Neural cell (in vitro differentiated cells): ENCODE measurements at regions not wholly inside any gene's neighbourhood (a gene's known extent, or its start where the extent isn't known, plus 50 kb on each side); places are given as distances from the start of the nearest gene placed in this dataset.

ENCODE experiments used
- H2AFZ ChIP-seq: fragments of 200-600, 300-800 bp; sonication (generic), shearing (Covaris generic); 2 replicates; pipeline ENCODE4 v1.6.0; 2014; ENCODE audit warnings: low read depth, mild to moderate bottlenecking, antibody characterized with exemption, low read length, moderate library complexity
- H3F3A ChIP-seq: fragments of 200-600 bp; shearing (Covaris generic); 2 replicates; pipeline ENCODE4 v1.6.1; 2016; ENCODE audit warnings: mild to moderate bottlenecking, moderate library complexity, mixed read lengths, antibody characterized with exemption, low read length; ENCODE audit not compliant: insufficient read depth, poor library complexity, severe bottlenecking
- H3K27ac ChIP-seq: fragments of 200-600, 300-800 bp; sonication (generic), shearing (Covaris generic); 2 replicates; pipeline ENCODE4 v1.5.1; 2014; ENCODE audit warnings: mild to moderate bottlenecking, low read length, moderate library complexity
- H3K27me3 ChIP-seq: fragments of 300-800, 200-600 bp; sonication (generic), shearing (Covaris generic); 2 replicates; pipeline ENCODE4 v1.6.0; 2014; ENCODE audit warnings: mild to moderate bottlenecking, low read depth, low read length, moderate library complexity; ENCODE audit not compliant: insufficient read depth
- H3K36me3 ChIP-seq: fragments of 300-800, 200-600 bp; sonication (generic), shearing (Covaris generic); 2 replicates; pipeline ENCODE4 v1.5.1; 2014; ENCODE audit warnings: mild to moderate bottlenecking, antibody characterized with exemption, low read length, moderate library complexity; ENCODE audit not compliant: insufficient read depth
- H3K4me2 ChIP-seq: fragments of 300-800, 200-600 bp; sonication (generic), shearing (Covaris generic); 2 replicates; pipeline ENCODE4 v1.6.0; 2014; ENCODE audit warnings: mild to moderate bottlenecking, low read length
- H3K4me3 ChIP-seq: fragments of 300-800, 200-600 bp; sonication (generic), shearing (Covaris generic); 2 replicates; pipeline ENCODE4 v1.5.1; 2014; ENCODE audit warnings: mild to moderate bottlenecking, low read length, moderate library complexity
- H3K79me2 ChIP-seq: fragments of 200-600 bp; shearing (Covaris generic); replicated peaks from 2 replicates; pipeline ENCODE4 v1.6.0; 2014; ENCODE audit warnings: mild to moderate bottlenecking, low read length, moderate library complexity; ENCODE audit not compliant: insufficient read depth
- H3K9ac ChIP-seq: fragments of 300-800, 200-600 bp; sonication (generic), shearing (Covaris generic); 2 replicates; pipeline ENCODE4 v1.6.1; 2016; ENCODE audit warnings: mild to moderate bottlenecking, low read length, mixed read lengths
- H3K9me2 ChIP-seq: fragments of 200-600 bp; shearing (Covaris generic); 2 replicates; pipeline ENCODE4 v1.6.1; 2016; ENCODE audit warnings: mild to moderate bottlenecking, low read length, mixed read lengths; ENCODE audit not compliant: insufficient read depth
- H3K9me3 ChIP-seq: fragments of 200-600, 300-800 bp; sonication (generic), shearing (Covaris generic); 2 replicates; pipeline ENCODE4 v1.6.1; 2016; ENCODE audit warnings: mild to moderate bottlenecking, mixed run types, low read length, moderate library complexity, mixed read lengths
- H4K20me1 ChIP-seq: fragments of 200-600 bp; shearing (Covaris generic); 2 replicates; pipeline ENCODE4 v1.6.1; 2016; ENCODE audit warnings: mild to moderate bottlenecking, mixed run types; ENCODE audit not compliant: insufficient read depth
- EP300 ChIP-seq: fragments of 450-650 bp; conservative IDR thresholded peaks from 2 replicates; pipeline ENCODE4 v1.6.1; 2014; ENCODE audit warnings: antibody characterized with exemption, mild to moderate bottlenecking, moderate library complexity; ENCODE audit not compliant: poor library complexity, severe bottlenecking
- EZH2 ChIP-seq: fragments of 200-600, 300-800 bp; shearing (Covaris generic), sonication (generic); IDR thresholded peaks from 2 replicates; pipeline ENCODE4 v1.6.1; 2014; ENCODE audit warnings: antibody characterized with exemption, low read length, borderline replicate concordance, mild to moderate bottlenecking; ENCODE audit not compliant: insufficient read depth, poor library complexity, severe bottlenecking
- MXI1 ChIP-seq: fragments of 450-650 bp; conservative IDR thresholded peaks from 2 replicates; pipeline ENCODE4 v1.6.1; 2014; ENCODE audit warnings: antibody characterized with exemption, mild to moderate bottlenecking; ENCODE audit not compliant: poor library complexity, severe bottlenecking
- POLR2AphosphoS5 ChIP-seq: IDR thresholded peaks from 2 replicates; pipeline ENCODE4 v1.6.1; 2012
- RAD21 ChIP-seq: fragments of 450-650 bp; conservative IDR thresholded peaks from 2 replicates; pipeline ENCODE4 v1.6.1; 2014; ENCODE audit warnings: antibody characterized with exemption, mild to moderate bottlenecking, moderate library complexity
- SMC3 ChIP-seq: fragments of 450-650 bp; conservative IDR thresholded peaks from 2 replicates; pipeline ENCODE4 v1.6.1; 2014; ENCODE audit warnings: antibody characterized with exemption, mild to moderate bottlenecking, moderate library complexity; ENCODE audit not compliant: poor library complexity
- TAF1 ChIP-seq: IDR thresholded peaks from 2 replicates; pipeline ENCODE4 v1.6.1; 2012; ENCODE audit warnings: low read depth
- TF ChIP-seq, protein P1 (sequence below): fragments of 450-650 bp; IDR thresholded peaks from 2 replicates; pipeline ENCODE4 v1.5.1; 2014; ENCODE audit warnings: antibody characterized with exemption, mild to moderate bottlenecking, moderate library complexity; ENCODE audit not compliant: poor library complexity, severe bottlenecking
- TF ChIP-seq, protein P2 (sequence below): IDR thresholded peaks from 2 replicates; pipeline ENCODE4 v1.6.1; 2012; ENCODE audit warnings: borderline replicate concordance

DNA sequence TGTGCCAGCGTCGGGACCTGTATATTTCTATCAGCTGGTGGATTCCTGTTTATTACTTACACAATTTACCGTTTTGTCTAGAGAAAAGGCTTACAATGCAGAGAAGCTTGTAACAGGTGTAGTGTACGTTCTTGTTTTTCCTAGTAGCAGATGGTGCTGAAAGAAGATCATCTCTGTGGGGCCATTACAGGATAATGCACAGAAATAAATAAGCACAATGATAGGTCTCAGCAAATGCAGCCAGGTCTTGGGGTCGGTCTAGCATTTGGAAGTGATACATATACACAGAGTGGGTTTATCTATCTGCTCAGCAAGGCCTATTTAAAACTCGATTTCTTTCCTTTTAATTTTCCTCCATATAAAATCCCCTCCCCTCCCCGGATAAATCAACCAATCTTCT lies 180.9 kb upstream of the LCORL start:
- no peak overlapping the region for H3K4me2 ChIP-seq
- no peaks in the 10 kb centered on the region for H3F3A ChIP-seq
- no peaks in the 10 kb centered on the region for H3K27me3 ChIP-seq
- TF ChIP-seq EZH2 = no peak
- no peak overlapping the region for H3K27ac ChIP-seq
- H3K9me2 ChIP-seq = no peaks in the 10 kb centered on the region
- H3K9ac ChIP-seq = no peak overlapping the region
- no peak overlapping the region for H3K4me3 ChIP-seq
- no peaks in the 10 kb centered on the region for H4K20me1 ChIP-seq
- no peaks in the 10 kb centered on the region for H3K79me2 ChIP-seq
- H3K9me3 ChIP-seq = no peaks in the 10 kb centered on the region
- H2AFZ ChIP-seq = no peak overlapping the region
- no peaks in the 10 kb centered on the region for H3K36me3 ChIP-seq

DNA sequence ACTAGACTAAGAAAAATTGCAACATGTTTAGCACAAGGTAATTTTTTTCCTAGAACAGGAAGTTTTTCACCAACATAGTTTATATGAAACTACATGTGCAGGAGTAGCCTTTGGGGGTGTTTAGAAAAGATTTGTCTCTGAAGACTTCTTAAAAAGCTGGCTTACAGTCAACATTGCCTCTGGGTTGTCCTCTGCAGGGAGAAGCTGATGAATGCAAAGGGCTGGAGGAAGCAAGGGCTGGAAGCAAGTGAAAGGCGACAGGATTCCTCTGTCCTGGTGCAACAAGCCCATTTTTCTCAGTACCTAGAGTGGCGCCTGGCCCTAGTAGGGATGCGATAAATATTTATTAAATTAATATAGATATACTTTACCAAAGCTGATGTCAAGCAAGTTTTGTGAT lies 180.3 kb upstream of the LCORL start:
- Histone ChIP-seq H3K4me2 (no peak overlapping the region), H2AFZ (no peak overlapping the region), H3K27ac (no peak overlapping the region), H3K4me3 (no peak overlapping the region), H3K9me2 (no peaks in the 10 kb centered on the region), H3K27me3 (no peaks in the 10 kb centered on the region), H4K20me1 (no peaks in the 10 kb centered on the region), H3F3A (no peaks in the 10 kb centered on the region), H3K9ac (no peak overlapping the region), H3K79me2 (no peaks in the 10 kb centered on the region), H3K36me3 (no peaks in the 10 kb centered on the region), H3K9me3 (no peaks in the 10 kb centered on the region)
- TF ChIP-seq SMC3 (no peak), EP300 (no peak), EZH2 (no peak), RAD21 (no peak), POLR2AphosphoS5 (no peak), MXI1 (no peak), TAF1 (no peak)
- TF ChIP-seq, protein P1, sequence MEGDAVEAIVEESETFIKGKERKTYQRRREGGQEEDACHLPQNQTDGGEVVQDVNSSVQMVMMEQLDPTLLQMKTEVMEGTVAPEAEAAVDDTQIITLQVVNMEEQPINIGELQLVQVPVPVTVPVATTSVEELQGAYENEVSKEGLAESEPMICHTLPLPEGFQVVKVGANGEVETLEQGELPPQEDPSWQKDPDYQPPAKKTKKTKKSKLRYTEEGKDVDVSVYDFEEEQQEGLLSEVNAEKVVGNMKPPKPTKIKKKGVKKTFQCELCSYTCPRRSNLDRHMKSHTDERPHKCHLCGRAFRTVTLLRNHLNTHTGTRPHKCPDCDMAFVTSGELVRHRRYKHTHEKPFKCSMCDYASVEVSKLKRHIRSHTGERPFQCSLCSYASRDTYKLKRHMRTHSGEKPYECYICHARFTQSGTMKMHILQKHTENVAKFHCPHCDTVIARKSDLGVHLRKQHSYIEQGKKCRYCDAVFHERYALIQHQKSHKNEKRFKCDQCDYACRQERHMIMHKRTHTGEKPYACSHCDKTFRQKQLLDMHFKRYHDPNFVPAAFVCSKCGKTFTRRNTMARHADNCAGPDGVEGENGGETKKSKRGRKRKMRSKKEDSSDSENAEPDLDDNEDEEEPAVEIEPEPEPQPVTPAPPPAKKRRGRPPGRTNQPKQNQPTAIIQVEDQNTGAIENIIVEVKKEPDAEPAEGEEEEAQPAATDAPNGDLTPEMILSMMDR = no peak
- TF ChIP-seq, protein P2, sequence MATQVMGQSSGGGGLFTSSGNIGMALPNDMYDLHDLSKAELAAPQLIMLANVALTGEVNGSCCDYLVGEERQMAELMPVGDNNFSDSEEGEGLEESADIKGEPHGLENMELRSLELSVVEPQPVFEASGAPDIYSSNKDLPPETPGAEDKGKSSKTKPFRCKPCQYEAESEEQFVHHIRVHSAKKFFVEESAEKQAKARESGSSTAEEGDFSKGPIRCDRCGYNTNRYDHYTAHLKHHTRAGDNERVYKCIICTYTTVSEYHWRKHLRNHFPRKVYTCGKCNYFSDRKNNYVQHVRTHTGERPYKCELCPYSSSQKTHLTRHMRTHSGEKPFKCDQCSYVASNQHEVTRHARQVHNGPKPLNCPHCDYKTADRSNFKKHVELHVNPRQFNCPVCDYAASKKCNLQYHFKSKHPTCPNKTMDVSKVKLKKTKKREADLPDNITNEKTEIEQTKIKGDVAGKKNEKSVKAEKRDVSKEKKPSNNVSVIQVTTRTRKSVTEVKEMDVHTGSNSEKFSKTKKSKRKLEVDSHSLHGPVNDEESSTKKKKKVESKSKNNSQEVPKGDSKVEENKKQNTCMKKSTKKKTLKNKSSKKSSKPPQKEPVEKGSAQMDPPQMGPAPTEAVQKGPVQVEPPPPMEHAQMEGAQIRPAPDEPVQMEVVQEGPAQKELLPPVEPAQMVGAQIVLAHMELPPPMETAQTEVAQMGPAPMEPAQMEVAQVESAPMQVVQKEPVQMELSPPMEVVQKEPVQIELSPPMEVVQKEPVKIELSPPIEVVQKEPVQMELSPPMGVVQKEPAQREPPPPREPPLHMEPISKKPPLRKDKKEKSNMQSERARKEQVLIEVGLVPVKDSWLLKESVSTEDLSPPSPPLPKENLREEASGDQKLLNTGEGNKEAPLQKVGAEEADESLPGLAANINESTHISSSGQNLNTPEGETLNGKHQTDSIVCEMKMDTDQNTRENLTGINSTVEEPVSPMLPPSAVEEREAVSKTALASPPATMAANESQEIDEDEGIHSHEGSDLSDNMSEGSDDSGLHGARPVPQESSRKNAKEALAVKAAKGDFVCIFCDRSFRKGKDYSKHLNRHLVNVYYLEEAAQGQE = no peak

DNA sequence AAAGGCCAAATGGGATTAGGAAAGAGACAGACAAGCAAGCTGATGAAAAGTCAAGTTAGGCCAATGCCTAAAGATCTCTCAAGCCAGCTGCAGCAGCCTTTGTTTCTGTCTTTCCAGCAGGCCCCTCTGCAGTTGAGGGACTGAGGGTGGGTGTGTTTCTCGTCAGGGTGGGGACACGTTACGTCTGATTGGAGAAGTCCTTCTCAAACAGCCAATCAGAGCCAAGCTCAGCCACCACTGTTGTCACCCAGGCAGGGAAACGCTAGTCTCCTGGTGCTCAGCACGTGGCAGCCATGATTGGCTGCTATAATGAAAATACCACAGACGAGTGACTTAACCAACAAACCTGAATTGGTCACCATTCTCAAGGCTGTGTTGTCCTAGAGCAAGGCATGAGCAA lies 177.1 kb upstream of the LCORL start:
- no peak overlapping the region for H3K27ac ChIP-seq
- H3K79me2 ChIP-seq = no peaks in the 10 kb centered on the region
- H3K9me2 ChIP-seq = no peaks in the 10 kb centered on the region
- no peaks in the 10 kb centered on the region for H3F3A ChIP-seq
- H2AFZ ChIP-seq = no peak overlapping the region
- H3K36me3 ChIP-seq = no peaks in the 10 kb centered on the region
- no peaks in the 10 kb centered on the region for H3K27me3 ChIP-seq
- H3K9ac ChIP-seq = no peak overlapping the region
- H3K9me3 ChIP-seq = no peaks in the 10 kb centered on the region
- H4K20me1 ChIP-seq = no peaks in the 10 kb centered on the region
- no peak overlapping the region for H3K4me2 ChIP-seq
- H3K4me3 ChIP-seq = no peak overlapping the region
- no peak for TF ChIP-seq MXI1
- no peak for TF ChIP-seq POLR2AphosphoS5
- TF ChIP-seq SMC3 = no peak
- TF ChIP-seq, protein P2 = no peak
- TF ChIP-seq EZH2 = no peak
- no peak for TF ChIP-seq RAD21
- TF ChIP-seq, protein P1 = no peak
- no peak for TF ChIP-seq TAF1
- no peak for TF ChIP-seq EP300
